ENCODE measurements at regions not wholly inside any gene's neighbourhood (a gene's known extent, or its start where the extent isn't known, plus 50 kb on each side); places are given as distances from the start of the nearest gene placed in this dataset.

GRCh38 chr15:91516866-91517265 lies 336.6 kb upstream of the SLCO3A1 start:
- H3K27me3 ChIP-seq (ENCODE audit: insufficient read depth, low read length), result no peaks in the 10 kb centered on the region
- DNase-seq, result no peak
- Mint-ChIP-seq H3K9me3 (no peaks in the 10 kb centered on the region), H3K4me1 (peaks cover 4 to 33% (median 5%) of the 10 kb centered on the region in 4 donors), H3K36me3 (no peaks in the 10 kb centered on the region), H3K4me3 (no peak overlapping the region), H3K27ac (no peak overlapping the region), H3K27me3 (no peaks in the 10 kb centered on the region)
- ChIA-PET CTCF (ENCODE audit: partially characterized antibody) (no interaction called here), POLR2A (ENCODE audit: partially characterized antibody) (no interaction called here)
- intact Hi-C loops (cut with micrococcal nuclease), result no loop called here
- H3K4me3 ChIP-seq (ENCODE audit: low read length in 2 of 2), result no peak overlapping the region
- H3K27ac ChIP-seq (ENCODE audit: low read depth, low read length), result no peak overlapping the region
- no peaks in the 10 kb centered on the region for H3K36me3 ChIP-seq (ENCODE audit: insufficient read depth, low read length)
- peaks cover 1% of the 10 kb centered on the region for H3K4me1 ChIP-seq (ENCODE audit: insufficient read depth, low read length)
- H3K9me3 ChIP-seq (ENCODE audit: control insufficient read depth in 1 of 2, low read length in 2 of 2), result no peaks in the 10 kb centered on the region

- Histone ChIP-seq H3K4me3 (ENCODE audit: low read length in 2 of 2) (no peak overlapping the region), H3K36me3 (ENCODE audit: insufficient read depth, low read length) (no peaks in the 10 kb centered on the region), H3K27ac (ENCODE audit: low read depth, low read length) (no peak overlapping the region), H3K27me3 (ENCODE audit: insufficient read depth, low read length) (no peaks in the 10 kb centered on the region), H3K9me3 (ENCODE audit: control insufficient read depth in 1 of 2, low read length in 2 of 2) (no peaks in the 10 kb centered on the region), H3K4me1 (ENCODE audit: insufficient read depth, low read length) (peaks cover 9% of the 10 kb centered on the region)
- peaks cover 8 to 41% (median 11%) of the 10 kb centered on the region in 4 donors for H3K4me1 Mint-ChIP-seq
- peaks cover 0 to 2% (median 0%) of the 10 kb centered on the region in 8 donors for H3K9me3 Mint-ChIP-seq
- no peaks in the 10 kb centered on the region for H3K36me3 Mint-ChIP-seq
- intact Hi-C loops (cut with micrococcal nuclease), result no loop called here
- no peaks in the 10 kb centered on the region for H3K27me3 Mint-ChIP-seq
- H3K27ac Mint-ChIP-seq, result peak overlapping the region in 1 of 7 donors; percentile 52
- H3K4me3 Mint-ChIP-seq, result no peak overlapping the region
- CTCF ChIA-PET (ENCODE audit: partially characterized antibody), result interaction anchor here (4.7 kb wide), 1 partner anchor 215 kb away, joined by 48 read pairs; no protein-coding TSS in a partner anchor
- POLR2A ChIA-PET (ENCODE audit: partially characterized antibody), result no interaction called here
- DNase-seq, result no peak
Measured at GRCh38 chr15:91517491-91518200, 335.9 kb upstream of the SLCO3A1 start.

- CTCF ChIA-PET (ENCODE audit: partially characterized antibody), result interaction anchor here (0.7 to 4.7 kb wide), 3 partner anchors 157 to 249 kb away, joined by 3 to 48 read pairs (median 5); no protein-coding TSS in a partner anchor
- intact Hi-C loops (cut with micrococcal nuclease), result loop anchor here (5.0 kb wide), 2 partner anchors 49 to 99 kb away; no protein-coding TSS in a partner anchor
- peaks cover 25% of the 10 kb centered on the region for H3K4me1 ChIP-seq (ENCODE audit: insufficient read depth, low read length)
- no peaks in the 10 kb centered on the region for H3K36me3 ChIP-seq (ENCODE audit: insufficient read depth, low read length)
- Mint-ChIP-seq H3K27ac (no peak overlapping the region), H3K4me1 (peaks cover 19 to 48% (median 24%) of the 10 kb centered on the region in 4 donors), H3K9me3 (peaks cover 0 to 2% (median 0%) of the 10 kb centered on the region in 8 donors), H3K36me3 (no peaks in the 10 kb centered on the region), H3K27me3 (peaks cover 0 to 4% of the 10 kb centered on the region in 2 donors), H3K4me3 (peak overlapping the region in 1 of 8 donors; percentile 11)
- no peak for DNase-seq
- no peaks in the 10 kb centered on the region for H3K9me3 ChIP-seq (ENCODE audit: control insufficient read depth in 1 of 2, low read length in 2 of 2)
- no peak overlapping the region for H3K27ac ChIP-seq (ENCODE audit: low read depth, low read length)
- POLR2A ChIA-PET (ENCODE audit: partially characterized antibody), result no interaction called here
- no peaks in the 10 kb centered on the region for H3K27me3 ChIP-seq (ENCODE audit: insufficient read depth, low read length)
- no peak overlapping the region for H3K4me3 ChIP-seq (ENCODE audit: low read length in 2 of 2)
Measured at GRCh38 chr15:91520850-91521249, 332.7 kb upstream of the SLCO3A1 start.

DNA sequence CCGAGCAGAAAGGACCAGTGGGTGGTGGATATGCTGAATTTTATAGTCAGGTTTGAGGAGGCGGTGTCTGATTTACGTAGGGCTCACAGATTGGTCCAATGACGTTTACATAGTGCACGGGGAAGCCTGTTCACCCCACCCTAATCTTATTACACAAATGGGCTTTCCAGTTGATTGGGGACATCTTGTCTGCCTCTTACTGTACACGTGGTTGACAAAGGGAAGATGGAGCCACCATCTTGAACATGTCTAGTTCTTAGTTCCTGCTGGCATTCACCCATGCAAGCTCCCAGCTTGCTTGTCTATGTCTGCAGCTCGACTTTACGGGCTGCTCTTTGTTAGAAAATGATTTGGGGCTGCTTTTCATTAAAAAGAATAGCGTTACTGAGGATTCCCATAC lies 332.0 kb upstream of the SLCO3A1 start:
- POLR2A ChIA-PET (ENCODE audit: partially characterized antibody), result no interaction called here

DNA sequence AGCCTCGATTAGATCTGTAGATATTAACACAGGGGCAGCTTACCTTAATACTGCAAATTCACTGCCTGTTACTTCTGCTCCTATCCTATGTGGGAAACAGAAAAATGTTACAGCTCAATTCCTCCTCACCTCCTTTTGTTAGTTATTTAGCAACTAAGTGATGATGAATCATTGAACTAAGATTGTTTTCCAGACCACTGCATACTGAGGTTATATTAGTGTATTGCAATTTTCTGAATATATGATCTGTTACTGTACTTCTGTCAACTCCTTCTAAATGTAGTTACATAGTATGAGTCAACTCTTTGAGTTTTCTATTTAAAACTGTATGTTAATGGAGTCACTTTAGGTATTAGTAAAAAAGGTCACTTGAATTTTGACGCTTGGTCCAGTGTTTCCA lies 331.5 kb upstream of the SLCO3A1 start:
- Mint-ChIP-seq H3K27me3 (peaks cover 0 to 6% of the 10 kb centered on the region in 2 donors), H3K4me1 (peaks cover 19 to 41% (median 24%) of the 10 kb centered on the region in 4 donors), H3K36me3 (no peaks in the 10 kb centered on the region), H3K4me3 (no peak overlapping the region), H3K27ac (peak overlapping the region in 2 of 7 donors; percentile 33 to 67), H3K9me3 (peaks cover 0 to 2% (median 0%) of the 10 kb centered on the region in 8 donors)
- Histone ChIP-seq H3K4me3 (ENCODE audit: low read length in 2 of 2) (no peak overlapping the region), H3K4me1 (ENCODE audit: insufficient read depth, low read length) (peaks cover 25% of the 10 kb centered on the region), H3K27ac (ENCODE audit: low read depth, low read length) (no peak overlapping the region), H3K9me3 (ENCODE audit: control insufficient read depth in 1 of 2, low read length in 2 of 2) (no peaks in the 10 kb centered on the region), H3K36me3 (ENCODE audit: insufficient read depth, low read length) (no peaks in the 10 kb centered on the region), H3K27me3 (ENCODE audit: insufficient read depth, low read length) (no peaks in the 10 kb centered on the region)
- ChIA-PET CTCF (ENCODE audit: partially characterized antibody) (interaction anchor here (1.4 to 4.7 kb wide), 2 partner anchors 219 to 250 kb away, joined by 5 to 48 read pairs; no protein-coding TSS in a partner anchor), POLR2A (ENCODE audit: partially characterized antibody) (no interaction called here)
- intact Hi-C loops (cut with micrococcal nuclease), result loop anchor here (1.0 to 5.0 kb wide), 5 partner anchors 50 to 561 kb away; no protein-coding TSS in a partner anchor
- no peak for DNase-seq

More for the DNA sequence above, 332.0 kb upstream of the SLCO3A1 start:
- Histone ChIP-seq H3K36me3 (ENCODE audit: insufficient read depth, low read length) (no peaks in the 10 kb centered on the region), H3K9me3 (ENCODE audit: control insufficient read depth in 1 of 2, low read length in 2 of 2) (no peaks in the 10 kb centered on the region), H3K27ac (ENCODE audit: low read depth, low read length) (no peak overlapping the region), H3K4me1 (ENCODE audit: insufficient read depth, low read length) (peaks cover 25% of the 10 kb centered on the region), H3K27me3 (ENCODE audit: insufficient read depth, low read length) (no peaks in the 10 kb centered on the region), H3K4me3 (ENCODE audit: low read length in 2 of 2) (no peak overlapping the region)
- H3K9me3 Mint-ChIP-seq, result peaks cover 0 to 2% (median 0%) of the 10 kb centered on the region in 8 donors
- peak overlapping the region in 2 of 7 donors; percentile 22 to 67 for H3K27ac Mint-ChIP-seq
- intact Hi-C loops (cut with micrococcal nuclease), result loop anchor here (5.0 kb wide), 2 partner anchors 49 to 99 kb away; no protein-coding TSS in a partner anchor
- no peak for DNase-seq
- no peaks in the 10 kb centered on the region for H3K36me3 Mint-ChIP-seq
- CTCF ChIA-PET (ENCODE audit: partially characterized antibody), result interaction anchor here (1.4 to 4.7 kb wide), 2 partner anchors 219 to 250 kb away, joined by 5 to 48 read pairs; no protein-coding TSS in a partner anchor
- no peak overlapping the region for H3K4me3 Mint-ChIP-seq
- H3K27me3 Mint-ChIP-seq, result peaks cover 0 to 6% of the 10 kb centered on the region in 2 donors
- H3K4me1 Mint-ChIP-seq, result peaks cover 19 to 46% (median 24%) of the 10 kb centered on the region in 4 donors

DNA sequence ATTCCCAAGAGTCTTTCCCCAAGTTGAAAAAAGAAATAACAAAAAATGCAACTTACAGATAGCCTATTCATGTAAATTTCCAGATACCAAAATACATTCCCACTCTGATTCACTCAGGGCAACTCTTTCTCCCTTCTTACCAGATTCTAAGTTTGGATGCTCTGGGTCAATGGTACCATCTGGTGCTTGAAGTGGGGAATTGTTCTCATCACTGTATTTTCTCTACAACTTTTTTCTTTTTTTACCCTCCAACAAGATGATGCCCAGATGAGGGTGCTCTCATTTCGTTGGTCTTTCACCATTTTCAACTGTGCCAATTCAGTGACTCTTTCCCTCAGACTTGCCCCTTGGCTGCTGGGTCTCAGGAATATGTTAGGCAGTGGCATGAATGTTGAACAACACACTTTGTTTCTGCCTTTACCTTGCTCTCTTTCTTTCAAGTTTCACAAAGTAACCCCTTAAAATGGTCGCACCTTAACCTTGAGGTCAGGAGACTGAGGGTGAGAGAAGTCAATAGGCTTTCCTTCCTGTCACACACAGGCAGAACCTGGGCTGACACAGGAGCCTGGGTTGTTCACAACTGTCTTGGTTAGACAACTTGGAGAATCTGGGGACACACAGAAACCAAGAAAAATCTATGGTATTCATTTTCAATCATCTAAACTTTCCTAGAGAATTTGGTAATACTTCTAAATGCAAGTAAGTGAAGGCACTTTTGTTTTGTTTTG lies 330.7 kb upstream of the SLCO3A1 start:
- Histone ChIP-seq H3K36me3 (ENCODE audit: insufficient read depth, low read length) (no peaks in the 10 kb centered on the region), H3K9me3 (ENCODE audit: control insufficient read depth in 1 of 2, low read length in 2 of 2) (no peaks in the 10 kb centered on the region), H3K27ac (ENCODE audit: low read depth, low read length) (no peak overlapping the region), H3K4me1 (ENCODE audit: insufficient read depth, low read length) (peaks cover 25% of the 10 kb centered on the region), H3K4me3 (ENCODE audit: low read length in 2 of 2) (no peak overlapping the region), H3K27me3 (ENCODE audit: insufficient read depth, low read length) (no peaks in the 10 kb centered on the region)
- Mint-ChIP-seq H3K9me3 (peaks cover 0 to 2% (median 0%) of the 10 kb centered on the region in 8 donors), H3K27ac (peak overlapping the region in 4 of 7 donors; percentile 23 to 68 (median 36)), H3K4me3 (peak overlapping the region in 3 of 8 donors; percentile 7 to 29 (median 12)), H3K36me3 (no peaks in the 10 kb centered on the region), H3K27me3 (peaks cover 1 to 6% of the 10 kb centered on the region in 2 donors), H3K4me1 (peaks cover 19 to 37% (median 24%) of the 10 kb centered on the region in 4 donors)
- POLR2A ChIA-PET (ENCODE audit: partially characterized antibody), result no interaction called here
- DNase-seq, result peak in 4 of 5 donors; percentile 37 to 52 (median 40)
- CTCF ChIA-PET (ENCODE audit: partially characterized antibody), result interaction anchor here (4.7 kb wide), 1 partner anchor 220 kb away, joined by 48 read pairs; no protein-coding TSS in a partner anchor
- intact Hi-C loops (cut with micrococcal nuclease), result loop anchor here (1.0 to 5.0 kb wide), 5 partner anchors 50 to 560 kb away; no protein-coding TSS in a partner anchor

Data from CD4-positive, alpha-beta memory T cell (primary cell).